NCI-H2171 treated with DMSO at 0.1 percent for 48 hours (cell line): ENCODE measurements at regions not wholly inside any gene's neighbourhood (a gene's known extent, or its start where the extent isn't known, plus 50 kb on each side); places are given as distances from the start of the nearest gene placed in this dataset.

Source experiments
- DNase-seq: peaks from one replicate; lab custom pipeline; 2025; lab: John Stamatoyannopoulos, UW

DNA sequence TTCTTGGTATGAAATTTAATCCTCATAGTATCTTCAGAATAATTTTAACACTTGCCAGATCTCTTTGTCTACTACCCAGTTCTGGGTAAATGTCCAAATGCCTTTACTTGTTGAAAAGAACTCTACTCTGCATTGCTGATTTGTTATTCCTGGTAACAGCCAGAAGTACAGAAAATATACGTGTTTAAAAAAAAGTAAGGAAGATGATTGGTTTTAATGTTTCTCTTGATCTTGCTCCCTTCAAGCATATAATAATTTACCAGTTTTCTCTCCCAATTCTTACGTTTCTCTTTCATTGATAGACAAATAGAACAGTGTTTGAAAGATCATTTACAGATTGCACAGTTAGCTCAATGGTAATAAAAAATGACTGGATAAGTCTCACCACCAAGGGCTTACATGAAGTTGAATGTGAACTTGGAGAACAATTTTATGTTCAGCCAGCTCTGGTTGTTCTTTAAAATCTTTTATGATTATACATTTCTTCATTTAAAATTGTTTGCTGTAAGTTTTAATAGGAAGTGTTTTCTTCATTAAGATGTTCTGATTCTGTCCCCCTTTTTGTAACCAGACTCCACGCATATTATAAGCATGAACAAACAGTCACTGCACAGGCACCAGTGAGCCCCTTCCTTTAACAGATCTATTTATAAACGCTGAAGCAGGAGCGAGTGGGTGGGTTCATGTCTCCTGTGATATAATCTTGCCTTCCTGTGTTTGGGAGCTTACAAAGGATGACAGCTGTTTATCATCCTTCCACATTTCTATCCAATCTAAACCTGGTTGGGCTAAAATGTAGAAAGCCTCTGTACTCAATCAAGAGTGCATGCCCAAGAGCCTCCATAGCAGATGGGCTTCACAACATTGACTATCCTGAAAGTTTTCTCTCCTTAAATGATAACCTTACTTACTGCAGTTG, 299.5 kb downstream of the PRL start:
- DNase-seq = peak; percentile 93

DNA sequence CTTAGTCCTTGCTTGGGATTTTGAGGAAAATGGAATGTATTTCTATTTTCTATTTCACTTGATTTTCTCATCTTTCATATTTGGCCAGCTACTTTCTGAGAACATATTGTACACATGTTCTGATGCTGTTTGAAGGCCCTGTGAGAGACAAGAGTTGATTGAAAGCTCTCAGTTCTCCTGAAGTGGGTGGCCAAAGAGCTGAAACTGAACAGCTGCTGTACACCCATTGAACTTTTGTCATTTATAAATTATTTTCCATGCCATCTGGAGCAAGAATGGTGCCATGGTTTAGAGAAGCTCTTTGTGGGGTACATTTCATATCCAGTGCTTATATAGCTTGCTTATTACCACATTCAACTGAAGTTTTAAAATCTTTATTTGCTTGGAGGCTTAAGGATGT, 298.3 kb downstream of the PRL start:
- peak; percentile 85 for DNase-seq

DNA sequence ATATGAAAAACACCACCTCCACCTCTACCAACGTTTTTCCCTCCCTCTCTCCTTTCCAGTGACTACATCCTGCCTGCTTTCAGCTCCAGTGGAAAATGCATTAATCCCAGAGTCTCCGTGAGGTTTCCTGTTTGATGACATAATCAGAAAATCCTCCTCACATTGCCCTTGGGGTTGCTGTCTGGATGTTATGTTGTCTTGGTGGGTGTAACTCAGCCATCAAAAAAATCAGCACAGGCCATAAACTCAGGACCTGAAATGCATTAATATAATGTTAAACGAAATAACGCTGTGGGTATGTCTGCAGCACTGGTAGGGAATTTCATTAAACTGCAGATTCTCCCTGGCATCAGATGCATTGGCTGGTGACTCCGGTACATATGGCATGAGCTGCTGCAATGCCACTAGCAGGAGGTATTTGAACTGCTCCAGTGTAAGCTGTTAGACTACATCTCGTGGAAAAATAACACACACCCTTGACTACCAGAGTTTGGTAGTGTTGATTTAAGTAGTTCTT, 297.8 kb downstream of the PRL start:
- peak; percentile 83 for DNase-seq

GRCh38 chr6:21999741-22000140, 297.1 kb downstream of the PRL start:
- DNase-seq = no peak

GRCh38 chr6:22001396-22002027, 295.3 kb downstream of the PRL start:
- no peak for DNase-seq

- DNase-seq = no peak
These were observed 293.5 kb downstream of the PRL start for GRCh38 chr6:22003287-22003686.

DNA sequence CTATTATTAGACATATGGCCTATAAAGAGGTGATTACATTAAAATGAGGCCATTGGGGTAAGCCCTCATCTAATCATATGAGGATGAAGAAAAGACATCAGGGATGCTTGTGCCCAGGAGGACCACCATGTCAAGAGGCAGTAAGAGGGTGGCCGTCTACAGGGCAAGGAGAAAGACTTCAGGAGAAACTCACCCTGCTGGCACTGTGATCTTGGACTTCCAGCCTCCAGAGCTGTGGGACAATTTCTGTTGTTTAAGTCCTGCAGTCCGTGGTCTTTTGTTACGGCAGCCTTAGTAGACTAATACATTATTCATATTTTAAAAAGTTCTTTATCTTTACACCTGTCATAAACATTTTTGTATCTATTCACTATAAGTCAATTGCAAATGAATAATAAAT, 290.0 kb downstream of the PRL start:
- DNase-seq = no peak

- no peak for DNase-seq
These were observed 289.4 kb downstream of the PRL start for GRCh38 chr6:22007469-22007868.

DNA sequence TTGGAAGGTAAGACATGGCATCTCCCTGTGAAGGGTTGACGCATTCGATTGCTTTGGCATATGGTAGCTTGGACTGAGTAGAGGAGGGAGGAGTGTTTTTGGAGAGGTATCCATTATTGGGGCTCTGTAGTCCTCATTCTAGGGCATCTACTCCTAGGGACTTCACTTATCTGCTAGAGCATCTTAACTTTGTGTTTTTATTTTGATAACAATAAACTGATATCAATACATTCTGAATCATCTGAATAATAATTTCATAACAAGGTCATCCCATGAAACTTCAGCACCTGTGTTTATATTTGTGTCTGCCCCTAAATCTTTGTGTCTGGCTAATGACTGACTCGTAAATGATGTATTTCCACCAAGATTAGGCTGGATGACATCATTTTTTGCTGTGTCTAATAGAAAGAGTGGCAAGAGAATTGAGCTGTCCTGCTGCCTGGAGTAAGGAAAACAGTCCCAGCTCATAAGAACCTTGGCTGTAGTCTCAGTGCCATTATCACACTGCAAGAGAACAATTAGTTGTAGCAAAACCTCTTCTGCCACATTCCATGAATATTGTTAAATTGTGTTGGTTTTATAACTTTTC, 288.5 kb downstream of the PRL start:
- DNase-seq = no peak

GRCh38 chr6:22010102-22010501, 286.7 kb downstream of the PRL start:
- no peak for DNase-seq

- DNase-seq = no peak
These were observed 281.6 kb downstream of the PRL start for GRCh38 chr6:22015216-22015615.

GRCh38 chr6:22015944-22016343, 280.9 kb downstream of the PRL start:
- no peak for DNase-seq

DNA sequence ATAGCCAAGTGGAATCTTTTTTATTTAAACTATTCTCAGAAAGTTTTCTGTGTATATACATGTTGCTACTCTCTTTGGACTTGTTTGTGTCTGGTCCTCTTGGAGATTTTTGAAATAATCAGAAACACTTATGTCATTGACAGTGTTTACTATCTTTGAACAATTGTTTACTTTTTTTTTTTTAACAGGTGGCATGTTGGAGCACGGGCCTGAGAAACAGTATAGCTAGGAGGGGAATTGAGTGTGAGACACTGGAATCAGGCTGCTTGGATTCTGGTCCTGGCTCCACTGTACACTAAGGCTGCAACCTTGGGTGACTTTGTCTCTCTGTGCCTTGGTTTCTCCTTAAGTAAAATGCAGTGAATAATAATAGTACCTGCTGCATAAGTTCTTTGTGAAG, 279.6 kb downstream of the PRL start:
- DNase-seq = peak; percentile 15

DNA sequence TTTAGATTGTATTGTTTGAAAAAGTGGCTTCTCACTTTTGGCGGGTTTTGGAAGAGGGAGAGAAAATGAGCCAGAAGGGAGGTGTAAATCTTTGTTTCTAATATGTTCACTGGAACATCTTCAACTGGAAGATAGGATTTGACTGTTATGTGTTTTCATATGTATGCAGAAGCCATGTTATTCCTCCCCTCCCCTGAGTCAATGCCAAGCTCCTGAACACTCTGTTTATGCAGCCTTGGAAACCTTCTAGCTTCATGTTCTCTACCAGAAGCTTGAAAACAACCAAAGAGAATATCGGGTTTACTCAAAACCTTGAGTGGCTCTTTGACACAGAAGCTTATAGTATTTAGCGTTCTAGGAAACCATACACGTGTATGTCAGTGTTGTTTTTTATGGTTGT, 279.1 kb downstream of the PRL start:
- DNase-seq = no peak

DNA sequence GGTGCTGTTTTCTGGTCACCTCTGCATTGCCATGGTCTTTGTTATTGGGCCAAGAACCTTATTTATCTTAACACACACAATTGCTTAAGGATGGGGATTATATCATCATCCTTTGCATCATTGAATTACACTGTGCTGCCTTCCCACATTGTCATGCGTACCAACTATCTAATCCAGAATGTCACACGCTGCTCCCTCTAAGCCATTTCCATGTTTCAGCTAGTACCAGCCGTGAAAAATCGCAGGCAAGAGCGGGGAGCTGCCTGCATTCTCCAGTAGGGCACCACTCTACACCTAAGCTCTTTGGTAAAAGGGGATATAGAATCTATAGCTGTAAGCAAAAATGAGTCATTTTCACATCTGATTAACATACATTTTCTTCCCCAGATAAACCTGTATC, 277.0 kb downstream of the PRL start:
- no peak for DNase-seq

DNA sequence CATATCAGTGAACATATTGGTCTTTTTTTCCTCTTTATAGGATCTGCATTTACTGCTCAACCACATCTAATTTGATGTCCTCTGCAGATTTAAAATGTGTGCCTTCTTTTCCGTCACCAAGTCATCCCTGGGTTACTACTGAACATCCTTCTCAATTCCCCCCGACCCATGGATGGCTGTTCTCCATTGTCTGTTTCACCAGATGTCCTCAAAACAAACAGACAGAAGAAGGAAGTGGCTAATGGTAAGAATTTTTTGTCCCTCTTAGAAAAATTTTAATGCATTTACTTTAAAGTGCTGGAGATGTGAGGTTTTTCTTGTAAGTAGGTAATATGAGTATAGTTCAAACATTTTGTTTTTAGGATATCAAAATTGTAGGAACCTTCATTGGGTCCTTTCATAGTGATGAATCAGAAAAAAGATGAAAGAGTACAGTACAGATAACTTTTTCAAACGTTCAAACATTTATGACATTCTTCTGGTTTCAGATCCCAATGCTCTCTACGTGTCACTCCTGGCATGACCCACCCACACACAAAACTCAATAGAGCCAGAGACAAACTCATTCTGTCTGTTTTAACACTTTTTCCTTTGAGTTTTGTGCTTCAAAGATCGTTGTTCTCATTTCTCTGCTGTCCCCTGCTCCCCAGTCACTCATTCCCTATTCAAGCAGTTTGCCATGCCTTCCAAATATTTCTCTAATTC, 276.4 kb downstream of the PRL start:
- DNase-seq = no peak

GRCh38 chr6:22021966-22022365, 274.9 kb downstream of the PRL start:
- DNase-seq = no peak

GRCh38 chr6:22023937-22024336, 272.9 kb downstream of the PRL start:
- peak; percentile 57 for DNase-seq

DNA sequence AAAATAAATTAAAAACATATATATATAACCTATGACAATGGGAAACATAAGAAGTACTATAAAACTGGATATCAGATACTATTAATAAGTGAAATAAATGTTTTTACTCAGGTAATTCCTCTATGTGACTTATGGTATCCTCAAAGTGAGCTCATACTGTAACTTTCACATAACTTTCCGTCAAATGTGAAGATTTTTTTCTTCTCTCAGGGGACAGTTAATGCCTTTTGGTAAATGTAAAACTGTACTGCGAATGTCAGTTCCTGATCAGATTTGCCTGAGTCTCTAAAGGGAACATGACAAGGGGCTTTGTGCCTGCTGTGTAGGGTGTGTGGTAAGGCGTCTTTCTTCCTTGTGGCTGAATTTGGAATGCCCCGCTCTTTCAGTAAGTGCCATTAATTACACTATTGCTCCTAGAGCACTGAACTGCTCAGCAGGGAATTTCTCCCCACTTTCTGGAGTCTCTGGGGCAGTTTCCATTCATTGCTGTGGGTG, 271.8 kb downstream of the PRL start:
- no peak for DNase-seq

- DNase-seq = no peak
These were observed 271.2 kb downstream of the PRL start for GRCh38 chr6:22025468-22026163.

DNA sequence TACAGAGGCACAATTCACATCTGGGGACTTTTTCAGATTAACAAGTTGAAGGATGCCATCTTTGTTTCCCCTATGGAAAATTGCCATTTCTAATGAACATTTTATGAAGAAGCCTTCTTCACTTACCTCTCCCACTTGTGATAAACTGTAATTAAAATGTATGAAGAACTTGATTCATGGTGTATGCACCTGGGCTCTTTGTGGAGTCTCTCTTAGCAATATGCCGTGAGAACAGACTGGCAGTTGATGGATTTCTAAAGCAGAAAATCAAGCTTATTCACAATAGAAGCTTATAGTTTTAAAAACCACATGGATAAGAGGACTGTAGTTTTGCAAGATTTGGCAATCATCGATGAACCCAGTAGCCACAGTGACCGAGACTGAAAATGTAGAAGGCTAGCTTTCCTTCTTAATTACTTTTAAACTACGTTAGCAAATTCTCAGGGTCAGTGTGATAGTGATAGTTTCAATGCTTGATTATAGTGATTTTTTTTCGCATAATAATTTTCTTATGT, 270.6 kb downstream of the PRL start:
- no peak for DNase-seq
